Sigmoid colon (tissue), 4 donors: ENCODE measurements at regions not wholly inside any gene's neighbourhood (a gene's known extent, or its start where the extent isn't known, plus 50 kb on each side); places are given as distances from the start of the nearest gene placed in this dataset.

Source experiments
- CTCF ChIP-seq, 4 experiments: fragments of 450-650 bp in 3 of 4; fragments of 200-600 bp in 1 of 4; IDR thresholded peaks; one replicate each; pipeline ENCODE4 v1.5.1; 2016 to 2019; ENCODE audit warnings: antibody characterized with exemption in 4 of 4, mild to moderate bottlenecking in 3 of 4, moderate library complexity in 2 of 4
- EP300 ChIP-seq, 4 donors: sonication (generic); formaldehyde crosslinking; IDR thresholded peaks; one replicate each; pipeline ENCODE4 v1.6.1; 2017; ENCODE audit warnings: antibody characterized with exemption in 4 of 4
- POLR2A ChIP-seq, 2 donors: fragments of 450-650 bp; IDR thresholded peaks; one replicate each; pipeline ENCODE4 v1.6.1; 2016; ENCODE audit warnings: antibody characterized with exemption in 2 of 2, mild to moderate bottlenecking in 2 of 2, moderate library complexity in 2 of 2
- POLR2AphosphoS5 ChIP-seq, 4 donors: sonication (generic); formaldehyde crosslinking; IDR thresholded peaks; one replicate each; pipeline ENCODE4 v1.6.1; 2017; ENCODE audit warnings: antibody characterized with exemption in 4 of 4

- no peak for TF ChIP-seq POLR2A (IDR thresholded peaks at IDR 0.05)
- TF ChIP-seq CTCF (IDR thresholded peaks at IDR 0.05) = no peak
- no peak for TF ChIP-seq EP300 (IDR thresholded peaks at IDR 0.05)
- no peak for TF ChIP-seq POLR2AphosphoS5 (IDR thresholded peaks at IDR 0.05)
Observed at GRCh38 chr20:62529896-62530642, 54.3 kb upstream of the GATA5 start.
